ENCODE measurements at regions not wholly inside any gene's neighbourhood (a gene's known extent, or its start where the extent isn't known, plus 50 kb on each side); places are given as distances from the start of the nearest gene placed in this dataset.

DNA sequence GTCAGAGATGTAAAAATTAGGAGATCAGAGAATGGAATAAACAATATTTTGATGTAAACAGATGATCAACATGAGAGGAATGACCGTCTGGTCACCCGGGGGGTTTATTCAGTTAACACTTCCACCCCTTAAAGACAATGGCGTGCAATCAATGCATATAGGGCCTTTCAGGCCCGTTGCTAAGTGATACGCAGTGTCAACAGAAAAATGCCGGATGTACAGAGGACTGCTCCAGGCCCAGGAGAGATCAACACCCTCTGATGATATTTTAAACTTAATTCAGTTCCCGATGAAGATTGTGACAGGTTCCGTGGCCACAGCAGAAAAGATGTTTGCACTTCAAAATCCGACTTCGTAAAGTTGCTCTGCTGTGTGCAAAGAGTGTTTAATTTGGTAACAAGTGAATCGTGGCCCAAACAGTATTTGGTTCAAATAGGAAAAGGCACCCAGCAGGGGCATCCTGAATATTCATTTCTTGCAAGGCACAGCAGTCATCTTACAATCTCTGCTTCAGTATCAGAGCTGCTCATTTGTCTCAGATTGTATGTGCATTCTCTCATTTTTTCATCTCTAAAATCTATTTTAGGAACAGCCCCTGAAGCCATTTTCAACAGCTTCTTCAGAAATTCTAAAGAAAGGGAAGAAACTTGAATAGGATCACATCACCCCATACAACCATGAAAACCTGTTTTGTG is 72.6 kb downstream of the FOXB1 start:
- Histone ChIP-seq H3K4me3 (no peak overlapping the region), H3K27me3 (ENCODE audit: insufficient read depth) (no peaks in the 10 kb centered on the region), H2AFZ (no peak overlapping the region), H3K36me3 (ENCODE audit: insufficient read depth) (no peaks in the 10 kb centered on the region), H3K9me2 (ENCODE audit: insufficient read depth) (no peaks in the 10 kb centered on the region; the same call in 1 of the 2 replicates), H3K4me2 (peak overlapping the region; percentile 55), H3K79me2 (replicated peaks; ENCODE audit: insufficient read depth) (no peaks in the 10 kb centered on the region), H3K27ac (ENCODE audit: low read depth) (no peak overlapping the region), H4K20me1 (replicated peaks; ENCODE audit: insufficient read depth) (no peaks in the 10 kb centered on the region), H3F3A (replicated peaks; ENCODE audit: low read depth) (no peaks in the 10 kb centered on the region), H3K4me1 (ENCODE audit: insufficient read depth) (peaks cover 46% of the 10 kb centered on the region)
- ATAC-seq (peak; percentile 61), DNase-seq (ENCODE audit: low spot score) (peak; percentile 42)
- Mint-ChIP-seq H3K27me3 (ENCODE audit: insufficient read depth, low read depth, poor library complexity) (peaks cover 6% of the 10 kb centered on the region), H3K9me3 (peaks cover 6% of the 10 kb centered on the region; the same call in 1 of the 3 replicates), H3K4me1 (peaks cover 55% of the 10 kb centered on the region), H3K4me3 (peak overlapping the region; percentile 10; the same call in 2 of the 3 replicates), H3K27ac (peak overlapping the region; percentile 9; the same call in 1 of the 2 replicates), H3K36me3 (ENCODE audit: low read depth) (peaks cover 7% of the 10 kb centered on the region; the same call in 1 of the 3 replicates)
- TF ChIP-seq ZNF114 (CRISPR knock-in tag; IDR thresholded peaks at IDR 0.05) = no peak

DNA sequence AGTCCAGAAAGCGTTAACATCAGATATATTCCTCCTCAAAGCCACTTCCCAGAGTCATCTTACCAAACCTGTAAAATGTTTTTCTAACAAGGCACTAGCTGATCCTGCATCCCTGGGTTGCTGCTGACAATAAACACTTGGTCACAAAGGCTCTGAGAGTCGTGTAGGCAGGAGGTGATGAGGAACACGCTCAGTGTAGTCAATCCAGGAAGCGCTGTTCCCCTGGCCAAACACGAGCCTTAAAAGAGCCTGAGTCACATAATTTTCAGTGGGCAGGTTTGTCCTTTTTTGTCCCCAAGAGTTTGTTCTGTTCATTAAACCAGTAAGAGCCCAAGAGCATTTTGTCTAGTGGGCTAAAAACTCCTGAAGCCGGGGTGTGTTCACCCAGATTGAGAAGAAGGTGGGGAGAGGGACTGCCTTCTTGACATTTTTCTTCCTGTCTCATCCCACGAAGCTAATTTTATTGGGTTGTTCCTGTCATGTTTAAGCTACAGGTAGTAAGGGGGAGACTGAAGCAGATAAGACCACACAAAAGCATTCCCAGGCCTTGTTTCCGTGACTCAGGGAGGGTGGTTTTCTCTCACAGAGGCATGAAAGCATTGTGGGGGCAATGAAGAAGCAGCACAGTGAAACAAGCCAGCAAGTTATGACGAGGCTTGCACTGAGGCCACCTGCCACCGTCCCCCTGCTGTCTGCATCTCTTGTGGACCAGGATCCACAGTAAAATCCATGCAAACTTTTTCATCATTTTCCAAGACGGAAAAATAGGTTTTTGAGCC is 73.7 kb downstream of the FOXB1 start:
- Mint-ChIP-seq H3K27ac (no peak overlapping the region), H3K27me3 (ENCODE audit: insufficient read depth, low read depth, poor library complexity) (peaks cover 8% of the 10 kb centered on the region), H3K4me3 (no peak overlapping the region), H3K9me3 (peaks cover 6% of the 10 kb centered on the region; the same call in 1 of the 3 replicates), H3K36me3 (ENCODE audit: low read depth) (peaks cover 7% of the 10 kb centered on the region; the same call in 1 of the 3 replicates), H3K4me1 (peaks cover 58% of the 10 kb centered on the region)
- H3K27me3 ChIP-seq (ENCODE audit: insufficient read depth) = no peaks in the 10 kb centered on the region
- H3K27ac ChIP-seq (ENCODE audit: low read depth) = 0 out of 2 replicates have a peak overlapping the region, but pooled peaks have one; percentile 21
- peaks cover 46% of the 10 kb centered on the region for H3K4me1 ChIP-seq (ENCODE audit: insufficient read depth)
- H4K20me1 ChIP-seq (replicated peaks; ENCODE audit: insufficient read depth) = no peaks in the 10 kb centered on the region
- peak overlapping the region; percentile 55; the same call in 1 of the 2 replicates for H3K4me2 ChIP-seq
- no peaks in the 10 kb centered on the region for H3K36me3 ChIP-seq (ENCODE audit: insufficient read depth)
- no peaks in the 10 kb centered on the region for H3K79me2 ChIP-seq (replicated peaks; ENCODE audit: insufficient read depth)
- H3K4me3 ChIP-seq = no peak overlapping the region
- H2AFZ ChIP-seq = peak overlapping the region; percentile 88; the same call in 1 of the 2 replicates
- no peaks in the 10 kb centered on the region; the same call in 1 of the 2 replicates for H3K9me2 ChIP-seq (ENCODE audit: insufficient read depth)
- TF ChIP-seq EZH2phosphoT487 (IDR thresholded peaks at IDR 0.05; ENCODE audit: unreplicated experiment) = no peak
- no peak for TF ChIP-seq NANOG (IDR thresholded peaks at IDR 0.05; ENCODE audit: borderline replicate concordance)
- ATAC-seq = peak; percentile 70
- no peaks in the 10 kb centered on the region for H3F3A ChIP-seq (replicated peaks; ENCODE audit: low read depth)
- DNase-seq (ENCODE audit: low spot score) = peak; percentile 28

DNA sequence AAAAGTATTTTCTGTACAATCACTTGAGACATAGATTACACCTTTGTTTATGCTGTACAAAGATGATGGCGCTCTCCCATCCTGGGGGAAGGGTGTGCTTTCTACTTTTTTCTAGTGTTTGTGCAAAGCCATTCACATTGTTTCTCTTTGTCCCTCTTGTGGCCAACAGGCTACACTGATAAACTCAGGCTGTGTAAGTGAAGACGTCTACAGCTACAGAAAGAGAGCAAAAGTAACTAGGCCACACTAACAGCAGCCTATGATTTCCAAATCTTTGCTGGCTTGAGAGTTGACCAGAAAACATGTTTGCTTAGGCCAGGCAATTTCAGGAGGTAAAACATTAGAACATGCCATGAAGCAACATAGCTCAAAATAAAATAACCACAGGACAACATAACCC is 75.1 kb downstream of the FOXB1 start:
- no peak overlapping the region for H2AFZ ChIP-seq
- no peak overlapping the region for H3K4me3 ChIP-seq
- peaks cover 51% of the 10 kb centered on the region for H3K4me1 Mint-ChIP-seq
- H3K36me3 Mint-ChIP-seq (ENCODE audit: low read depth) = no peaks in the 10 kb centered on the region
- peak; percentile 65 for ATAC-seq
- no peak overlapping the region for H3K4me2 ChIP-seq
- no peaks in the 10 kb centered on the region for H4K20me1 ChIP-seq (replicated peaks; ENCODE audit: insufficient read depth)
- peaks cover 5% of the 10 kb centered on the region for H3K27me3 Mint-ChIP-seq (ENCODE audit: insufficient read depth, low read depth, poor library complexity)
- no peak overlapping the region for H3K4me3 Mint-ChIP-seq
- no peaks in the 10 kb centered on the region for H3K79me2 ChIP-seq (replicated peaks; ENCODE audit: insufficient read depth)
- H3K9me2 ChIP-seq (ENCODE audit: insufficient read depth) = no peaks in the 10 kb centered on the region; the same call in 1 of the 2 replicates
- no peak overlapping the region for H3K27ac ChIP-seq (ENCODE audit: low read depth)
- peaks cover 41% of the 10 kb centered on the region for H3K4me1 ChIP-seq (ENCODE audit: insufficient read depth)
- no peaks in the 10 kb centered on the region for H3F3A ChIP-seq (replicated peaks; ENCODE audit: low read depth)
- TF ChIP-seq, protein P1, sequence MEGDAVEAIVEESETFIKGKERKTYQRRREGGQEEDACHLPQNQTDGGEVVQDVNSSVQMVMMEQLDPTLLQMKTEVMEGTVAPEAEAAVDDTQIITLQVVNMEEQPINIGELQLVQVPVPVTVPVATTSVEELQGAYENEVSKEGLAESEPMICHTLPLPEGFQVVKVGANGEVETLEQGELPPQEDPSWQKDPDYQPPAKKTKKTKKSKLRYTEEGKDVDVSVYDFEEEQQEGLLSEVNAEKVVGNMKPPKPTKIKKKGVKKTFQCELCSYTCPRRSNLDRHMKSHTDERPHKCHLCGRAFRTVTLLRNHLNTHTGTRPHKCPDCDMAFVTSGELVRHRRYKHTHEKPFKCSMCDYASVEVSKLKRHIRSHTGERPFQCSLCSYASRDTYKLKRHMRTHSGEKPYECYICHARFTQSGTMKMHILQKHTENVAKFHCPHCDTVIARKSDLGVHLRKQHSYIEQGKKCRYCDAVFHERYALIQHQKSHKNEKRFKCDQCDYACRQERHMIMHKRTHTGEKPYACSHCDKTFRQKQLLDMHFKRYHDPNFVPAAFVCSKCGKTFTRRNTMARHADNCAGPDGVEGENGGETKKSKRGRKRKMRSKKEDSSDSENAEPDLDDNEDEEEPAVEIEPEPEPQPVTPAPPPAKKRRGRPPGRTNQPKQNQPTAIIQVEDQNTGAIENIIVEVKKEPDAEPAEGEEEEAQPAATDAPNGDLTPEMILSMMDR (conservative IDR thresholded peaks at IDR 0.05; ENCODE audit: low read depth in 2 of 2) = peak; percentile 55 to 66
- TF ChIP-seq, protein P2, sequence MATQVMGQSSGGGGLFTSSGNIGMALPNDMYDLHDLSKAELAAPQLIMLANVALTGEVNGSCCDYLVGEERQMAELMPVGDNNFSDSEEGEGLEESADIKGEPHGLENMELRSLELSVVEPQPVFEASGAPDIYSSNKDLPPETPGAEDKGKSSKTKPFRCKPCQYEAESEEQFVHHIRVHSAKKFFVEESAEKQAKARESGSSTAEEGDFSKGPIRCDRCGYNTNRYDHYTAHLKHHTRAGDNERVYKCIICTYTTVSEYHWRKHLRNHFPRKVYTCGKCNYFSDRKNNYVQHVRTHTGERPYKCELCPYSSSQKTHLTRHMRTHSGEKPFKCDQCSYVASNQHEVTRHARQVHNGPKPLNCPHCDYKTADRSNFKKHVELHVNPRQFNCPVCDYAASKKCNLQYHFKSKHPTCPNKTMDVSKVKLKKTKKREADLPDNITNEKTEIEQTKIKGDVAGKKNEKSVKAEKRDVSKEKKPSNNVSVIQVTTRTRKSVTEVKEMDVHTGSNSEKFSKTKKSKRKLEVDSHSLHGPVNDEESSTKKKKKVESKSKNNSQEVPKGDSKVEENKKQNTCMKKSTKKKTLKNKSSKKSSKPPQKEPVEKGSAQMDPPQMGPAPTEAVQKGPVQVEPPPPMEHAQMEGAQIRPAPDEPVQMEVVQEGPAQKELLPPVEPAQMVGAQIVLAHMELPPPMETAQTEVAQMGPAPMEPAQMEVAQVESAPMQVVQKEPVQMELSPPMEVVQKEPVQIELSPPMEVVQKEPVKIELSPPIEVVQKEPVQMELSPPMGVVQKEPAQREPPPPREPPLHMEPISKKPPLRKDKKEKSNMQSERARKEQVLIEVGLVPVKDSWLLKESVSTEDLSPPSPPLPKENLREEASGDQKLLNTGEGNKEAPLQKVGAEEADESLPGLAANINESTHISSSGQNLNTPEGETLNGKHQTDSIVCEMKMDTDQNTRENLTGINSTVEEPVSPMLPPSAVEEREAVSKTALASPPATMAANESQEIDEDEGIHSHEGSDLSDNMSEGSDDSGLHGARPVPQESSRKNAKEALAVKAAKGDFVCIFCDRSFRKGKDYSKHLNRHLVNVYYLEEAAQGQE (IDR thresholded peaks at IDR 0.05; ENCODE audit: unreplicated experiment) = no peak
- TF ChIP-seq NANOG (IDR thresholded peaks at IDR 0.05; ENCODE audit: borderline replicate concordance) = no peak
- DNase-seq (ENCODE audit: low spot score) = peak; percentile 62
- H3K36me3 ChIP-seq (ENCODE audit: insufficient read depth) = no peaks in the 10 kb centered on the region
- no peaks in the 10 kb centered on the region for H3K9me3 Mint-ChIP-seq
- no peak overlapping the region for H3K27ac Mint-ChIP-seq
- no peaks in the 10 kb centered on the region for H3K27me3 ChIP-seq (ENCODE audit: insufficient read depth)
